Erythroblast (primary cell): ENCODE measurements at regions not wholly inside any gene's neighbourhood (a gene's known extent, or its start where the extent isn't known, plus 50 kb on each side); places are given as distances from the start of the nearest gene placed in this dataset.

ENCODE experiments used
- GATA1 ChIP-seq: IDR thresholded peaks from 2 replicates; pipeline ENCODE4 v1.6.1; 2011; ENCODE audit warnings: low read depth, mild to moderate bottlenecking, control low read depth, low read length, moderate library complexity
- POLR2A ChIP-seq: IDR thresholded peaks from 2 replicates; pipeline ENCODE4 v1.6.1; 2011; ENCODE audit warnings: mild to moderate bottlenecking, low read length

DNA sequence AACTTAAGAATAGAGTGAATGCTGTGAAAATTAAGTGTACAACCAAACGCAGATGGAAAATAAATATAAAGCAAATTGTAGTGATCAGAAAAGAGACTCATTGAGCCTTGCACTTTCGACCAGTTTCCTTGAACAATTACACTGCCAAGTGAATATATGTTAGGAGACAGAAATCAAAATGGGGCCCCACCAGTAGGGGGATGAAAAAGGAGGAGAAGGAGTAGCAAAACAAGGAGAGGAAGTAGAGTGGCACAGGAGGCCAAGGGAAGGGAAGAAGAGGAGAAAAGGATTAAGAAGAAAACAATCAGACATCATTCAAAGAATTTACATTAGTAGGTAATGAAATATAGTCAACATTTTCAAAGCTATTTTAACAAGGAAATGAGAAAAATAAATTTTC lies 1770.6 kb downstream of the PLA2G4A start:
- TF ChIP-seq POLR2A (no peak), GATA1 (no peak)
